HEK293T (cell line): ENCODE measurements at regions not wholly inside any gene's neighbourhood (a gene's known extent, or its start where the extent isn't known, plus 50 kb on each side); places are given as distances from the start of the nearest gene placed in this dataset.

Source experiments
- ARNT ChIP-seq: fragments of 450-650 bp; IDR thresholded peaks from 2 replicates; pipeline ENCODE4 v1.6.1; 2017; ENCODE audit warnings: mild to moderate bottlenecking
- BHLHE40 ChIP-seq: fragments of 450-650 bp; IDR thresholded peaks from 2 replicates; pipeline ENCODE4 v1.6.1; 2016; ENCODE audit warnings: mild to moderate bottlenecking, moderate library complexity, borderline replicate concordance
- CTBP1 ChIP-seq: fragments of 450-650 bp; IDR thresholded peaks from 2 replicates; pipeline ENCODE4 v1.6.1; 2016; ENCODE audit warnings: borderline replicate concordance
- ELF4 ChIP-seq: fragments of 450-650 bp; IDR thresholded peaks from 2 replicates; pipeline ENCODE4 v1.6.1; 2017; ENCODE audit warnings: antibody characterized with exemption
- FOXK2 ChIP-seq: fragments of 450-650 bp; IDR thresholded peaks from 2 replicates; pipeline ENCODE4 v1.6.1; 2016; ENCODE audit warnings: mild to moderate bottlenecking
- FOXM1 ChIP-seq: fragments of 450-650 bp; IDR thresholded peaks from 2 replicates; pipeline ENCODE4 v1.6.1; 2017; ENCODE audit warnings: mild to moderate bottlenecking, borderline replicate concordance
- L3MBTL2 ChIP-seq: fragments of 450-650 bp; conservative IDR thresholded peaks from 2 replicates; pipeline ENCODE4 v1.6.1; 2016; ENCODE audit warnings: mild to moderate bottlenecking
- LEF1 ChIP-seq: fragments of 450-650 bp; IDR thresholded peaks from 2 replicates; pipeline ENCODE4 v1.6.1; 2017; ENCODE audit warnings: mild to moderate bottlenecking, borderline replicate concordance
- NFRKB ChIP-seq: fragments of 450-650 bp; IDR thresholded peaks from 2 replicates; pipeline ENCODE4 v1.6.1; 2016; ENCODE audit warnings: mild to moderate bottlenecking, moderate library complexity
- SP1 ChIP-seq: fragments of 450-650 bp; IDR thresholded peaks from 2 replicates; pipeline ENCODE4 v1.6.1; 2017
- SUZ12 ChIP-seq: fragments of 450-650 bp; IDR thresholded peaks from 2 replicates; pipeline ENCODE4 v1.6.1; 2016; ENCODE audit warnings: mild to moderate bottlenecking
- TARDBP ChIP-seq: fragments of 450-650 bp; IDR thresholded peaks from 2 replicates; pipeline ENCODE4 v1.6.1; 2016
- TF ChIP-seq, protein P1 (sequence below): fragments of 450-650 bp; IDR thresholded peaks from 2 replicates; pipeline ENCODE4 v1.6.1; 2016

DNA sequence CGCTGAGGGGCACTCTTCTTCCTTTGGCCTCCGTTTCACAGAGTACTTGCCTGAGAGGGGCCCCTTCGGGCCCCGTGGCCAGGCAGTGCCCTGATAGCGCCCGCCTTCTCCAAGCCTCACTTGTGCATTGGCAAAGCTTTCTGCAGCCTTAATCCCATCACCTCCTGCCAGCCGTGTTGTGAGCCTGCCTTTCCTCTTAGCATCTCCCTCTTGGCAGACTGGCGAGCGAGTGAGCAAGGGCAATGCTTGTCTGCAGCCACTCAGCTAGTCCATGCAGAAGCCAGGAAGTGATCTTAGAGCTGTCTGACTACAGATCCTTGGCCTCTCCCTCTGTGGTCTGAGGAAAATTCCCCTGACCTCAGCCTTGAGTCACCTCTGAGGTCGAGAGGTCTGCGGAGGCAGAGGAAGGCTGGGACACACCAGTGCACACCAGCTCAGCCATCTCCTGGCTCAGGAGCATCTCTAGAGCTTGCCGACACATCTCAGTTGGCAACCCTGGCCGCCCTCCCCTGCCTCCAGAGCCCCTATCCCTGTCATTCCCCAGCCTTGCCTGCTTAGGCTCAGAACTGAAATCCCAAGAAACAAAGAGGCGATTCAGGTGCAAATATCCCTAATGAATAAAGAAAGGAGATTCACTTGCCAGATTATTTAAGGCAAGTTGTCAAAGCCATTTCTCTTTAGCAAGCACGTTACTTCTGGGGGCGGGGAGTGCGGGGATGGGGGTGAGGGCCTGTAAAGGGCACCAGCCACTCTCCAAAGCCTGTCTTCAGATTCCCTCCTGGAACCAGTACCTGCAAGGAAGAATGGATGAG, 143.5 kb upstream of the MAMLD1 start:
- TF ChIP-seq BHLHE40 (no peak), SP1 (no peak), ELF4 (no peak), NFRKB (no peak), ARNT (no peak), TARDBP (no peak), SUZ12 (no peak), FOXM1 (no peak), LEF1 (no peak), L3MBTL2 (no peak), FOXK2 (no peak), CTBP1 (no peak)
- TF ChIP-seq, protein P1, sequence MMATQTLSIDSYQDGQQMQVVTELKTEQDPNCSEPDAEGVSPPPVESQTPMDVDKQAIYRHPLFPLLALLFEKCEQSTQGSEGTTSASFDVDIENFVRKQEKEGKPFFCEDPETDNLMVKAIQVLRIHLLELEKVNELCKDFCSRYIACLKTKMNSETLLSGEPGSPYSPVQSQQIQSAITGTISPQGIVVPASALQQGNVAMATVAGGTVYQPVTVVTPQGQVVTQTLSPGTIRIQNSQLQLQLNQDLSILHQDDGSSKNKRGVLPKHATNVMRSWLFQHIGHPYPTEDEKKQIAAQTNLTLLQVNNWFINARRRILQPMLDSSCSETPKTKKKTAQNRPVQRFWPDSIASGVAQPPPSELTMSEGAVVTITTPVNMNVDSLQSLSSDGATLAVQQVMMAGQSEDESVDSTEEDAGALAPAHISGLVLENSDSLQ = no peak
